Activated CD4-positive, alpha-beta T cell treated with anti-CD3 and anti-CD28 coated beads, Interleukin-2, amount 50 U/mL, for 1 hour (primary cell): ENCODE measurements at regions not wholly inside any gene's neighbourhood (a gene's known extent, or its start where the extent isn't known, plus 50 kb on each side); places are given as distances from the start of the nearest gene placed in this dataset.
"Not testable (repeated sequence)": the region's sequence is repeated elsewhere in the genome, so short reads cannot be mapped to it uniquely, and the experiment has no call there.

Experiments
- DNase-seq: peaks from one replicate; pipeline ENCODE4 v3.0.0-alpha.2; 2020

DNA sequence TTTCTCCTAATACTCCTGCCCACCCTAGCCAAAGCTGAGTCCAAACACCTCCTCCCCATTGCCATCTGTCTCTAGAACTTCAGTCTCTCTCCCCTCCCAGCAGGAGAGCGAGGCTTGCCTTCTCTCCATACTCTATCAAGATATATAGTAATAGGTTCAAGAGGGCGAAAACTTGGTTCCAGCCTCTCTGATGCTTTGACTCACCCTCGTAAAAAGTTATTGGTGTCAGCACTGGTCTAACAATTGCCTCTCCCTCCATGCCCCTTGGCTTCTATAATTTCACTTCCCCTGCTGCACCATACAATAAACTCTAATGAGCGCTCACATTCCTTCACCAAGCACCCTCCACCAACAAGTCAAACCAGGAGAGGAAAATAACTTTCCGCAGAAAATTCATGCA lies 797.3 kb downstream of the BCL11A start:
- DNase-seq: no peak

GRCh38 chr2:59754011-59754735 lies 799.3 kb downstream of the BCL11A start:
- DNase-seq: no peak

- no peak for DNase-seq
These were observed 800.9 kb downstream of the BCL11A start for GRCh38 chr2:59752512-59752911.

GRCh38 chr2:59752071-59752470 lies 801.4 kb downstream of the BCL11A start:
- no peak for DNase-seq

DNA sequence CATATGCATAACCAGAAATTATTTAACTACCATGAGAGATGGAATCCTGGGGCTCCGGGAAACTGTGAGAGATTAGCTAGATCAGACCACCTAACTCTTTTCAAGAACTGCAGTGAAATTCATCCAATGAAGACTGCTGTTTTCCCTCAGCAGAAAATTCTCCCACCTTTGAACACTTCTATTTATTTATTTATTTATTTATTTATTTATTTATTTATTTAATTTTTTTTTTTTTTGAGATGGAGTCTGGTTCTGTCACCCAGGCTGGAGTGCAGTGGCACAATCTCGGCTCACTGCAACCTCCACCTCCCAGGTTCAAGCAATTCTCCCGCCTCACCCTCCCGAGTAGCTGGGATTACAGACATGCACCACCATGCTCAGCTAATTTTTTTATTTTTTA lies 802.2 kb downstream of the BCL11A start:
- not testable (repeated sequence) for DNase-seq

- DNase-seq: no peak
These were observed 807.2 kb downstream of the BCL11A start for GRCh38 chr2:59746291-59746690.

- DNase-seq: no peak
These were observed 808.4 kb downstream of the BCL11A start for GRCh38 chr2:59745085-59745484.

DNA sequence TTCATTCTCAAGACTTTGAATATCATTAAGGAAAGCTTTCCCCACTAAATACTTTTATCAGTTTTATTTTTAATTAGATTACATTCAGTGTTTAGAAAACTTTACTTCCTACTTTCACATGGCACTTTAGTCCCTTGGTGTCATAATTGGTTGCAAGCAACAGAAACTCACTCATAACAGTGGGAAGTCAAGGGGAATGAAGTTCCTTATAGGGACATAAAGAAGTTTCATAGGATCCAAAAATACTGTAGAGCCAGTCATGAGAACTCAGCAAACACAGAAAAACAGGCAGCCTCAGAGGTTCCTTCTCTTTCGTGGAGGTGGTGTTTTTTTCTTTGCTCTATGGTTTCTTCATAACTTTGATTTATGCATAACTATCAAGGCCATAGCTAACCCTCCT lies 809.0 kb downstream of the BCL11A start:
- no peak for DNase-seq

- no peak for DNase-seq
These were observed 811.6 kb downstream of the BCL11A start for GRCh38 chr2:59741840-59742239.

- DNase-seq: no peak
These were observed 814.3 kb downstream of the BCL11A start for GRCh38 chr2:59739166-59739565.

DNA sequence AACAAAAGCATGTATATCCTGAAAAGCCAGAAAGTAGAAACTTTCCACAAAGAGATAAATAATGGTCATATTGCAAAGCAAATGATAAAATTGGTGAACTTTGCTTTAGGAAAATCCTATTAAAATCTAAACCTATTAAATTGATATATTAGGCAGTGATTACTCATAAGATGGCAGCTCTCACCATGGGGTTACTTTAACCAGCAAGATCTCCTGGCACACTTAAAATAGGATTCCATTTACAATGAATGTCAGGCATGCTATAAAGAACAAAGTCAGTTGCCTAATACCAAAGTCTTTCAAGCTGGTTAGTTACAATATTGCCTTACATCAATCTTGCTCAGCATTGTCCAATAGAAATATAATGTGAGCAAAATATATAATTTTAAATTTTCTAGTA lies 816.2 kb downstream of the BCL11A start:
- DNase-seq: no peak

- no peak for DNase-seq
These were observed 818.7 kb downstream of the BCL11A start for GRCh38 chr2:59734743-59735142.

GRCh38 chr2:59733970-59734369 lies 819.5 kb downstream of the BCL11A start:
- no peak for DNase-seq

DNA sequence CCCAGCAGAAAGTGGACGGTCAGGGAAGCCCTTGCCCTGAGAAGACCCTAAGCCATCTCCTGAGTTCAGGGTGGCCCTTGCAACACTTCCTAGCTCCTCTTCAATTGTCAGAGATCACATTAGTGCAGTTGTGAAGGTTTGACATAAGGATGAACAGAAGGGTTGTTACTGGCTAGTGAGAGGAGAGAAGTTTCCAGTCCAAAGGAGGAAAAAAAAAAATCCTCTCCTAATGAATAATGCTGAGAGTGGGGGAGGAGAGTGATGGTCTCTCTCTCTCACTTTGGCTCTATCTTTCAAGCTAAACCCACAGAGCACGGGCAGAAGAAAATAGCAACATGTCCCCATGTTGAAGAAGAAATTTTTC lies 819.9 kb downstream of the BCL11A start:
- no peak for DNase-seq

DNA sequence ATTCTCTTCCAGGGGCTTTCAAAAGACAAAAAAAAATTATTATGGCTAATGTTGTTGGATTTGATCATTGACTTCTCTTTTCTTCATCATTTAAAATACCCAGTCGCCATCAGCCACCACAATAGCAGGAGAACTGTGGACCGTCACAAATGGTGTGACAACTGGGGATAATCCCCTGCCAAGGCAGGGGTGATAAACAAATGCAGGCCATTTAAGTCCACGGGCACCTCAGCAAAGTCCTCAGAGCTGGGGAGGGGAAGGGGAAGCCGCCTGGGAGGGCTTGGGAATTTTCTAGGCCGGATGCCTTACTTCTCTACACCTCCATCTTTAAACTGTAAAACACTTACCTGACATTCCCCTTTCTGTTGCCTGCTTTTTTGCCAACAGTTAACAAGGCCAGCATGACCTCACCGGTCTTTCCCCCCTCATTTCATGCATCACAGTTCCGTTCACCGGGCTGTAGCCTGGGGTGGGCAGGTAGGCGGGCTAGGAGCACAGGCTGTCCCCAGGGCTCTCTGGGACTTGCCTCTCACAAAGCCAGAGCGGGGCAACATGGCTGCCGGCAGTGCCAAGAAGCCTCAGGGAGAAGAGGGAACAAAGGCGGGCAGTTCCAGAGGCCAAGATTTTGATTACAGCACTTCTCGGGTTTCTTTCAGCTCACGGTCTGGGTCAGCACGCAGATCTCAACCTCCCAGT lies 820.4 kb downstream of the BCL11A start:
- DNase-seq: no peak

DNA sequence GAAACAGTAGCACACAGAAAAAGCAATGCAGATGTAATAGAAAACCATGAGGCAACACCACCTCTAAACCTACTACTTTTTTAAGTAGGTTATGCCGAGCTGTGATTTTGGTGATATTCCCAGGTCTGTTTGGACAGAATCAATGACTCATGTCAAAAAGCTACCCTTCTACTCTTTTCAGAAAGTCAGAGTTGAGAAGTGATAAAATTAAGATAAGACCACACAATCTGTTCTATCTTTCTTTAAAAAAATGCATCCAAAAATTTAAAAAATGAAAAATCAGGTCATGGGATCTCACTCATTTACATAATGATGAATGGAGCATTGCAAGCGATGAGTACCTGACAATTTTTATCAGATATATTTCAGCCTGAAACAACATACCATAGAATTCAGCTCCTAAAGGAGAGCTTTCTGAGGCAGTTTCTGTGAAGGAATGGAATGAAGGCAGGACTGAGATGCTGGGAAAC lies 826.3 kb downstream of the BCL11A start:
- DNase-seq: no peak

DNA sequence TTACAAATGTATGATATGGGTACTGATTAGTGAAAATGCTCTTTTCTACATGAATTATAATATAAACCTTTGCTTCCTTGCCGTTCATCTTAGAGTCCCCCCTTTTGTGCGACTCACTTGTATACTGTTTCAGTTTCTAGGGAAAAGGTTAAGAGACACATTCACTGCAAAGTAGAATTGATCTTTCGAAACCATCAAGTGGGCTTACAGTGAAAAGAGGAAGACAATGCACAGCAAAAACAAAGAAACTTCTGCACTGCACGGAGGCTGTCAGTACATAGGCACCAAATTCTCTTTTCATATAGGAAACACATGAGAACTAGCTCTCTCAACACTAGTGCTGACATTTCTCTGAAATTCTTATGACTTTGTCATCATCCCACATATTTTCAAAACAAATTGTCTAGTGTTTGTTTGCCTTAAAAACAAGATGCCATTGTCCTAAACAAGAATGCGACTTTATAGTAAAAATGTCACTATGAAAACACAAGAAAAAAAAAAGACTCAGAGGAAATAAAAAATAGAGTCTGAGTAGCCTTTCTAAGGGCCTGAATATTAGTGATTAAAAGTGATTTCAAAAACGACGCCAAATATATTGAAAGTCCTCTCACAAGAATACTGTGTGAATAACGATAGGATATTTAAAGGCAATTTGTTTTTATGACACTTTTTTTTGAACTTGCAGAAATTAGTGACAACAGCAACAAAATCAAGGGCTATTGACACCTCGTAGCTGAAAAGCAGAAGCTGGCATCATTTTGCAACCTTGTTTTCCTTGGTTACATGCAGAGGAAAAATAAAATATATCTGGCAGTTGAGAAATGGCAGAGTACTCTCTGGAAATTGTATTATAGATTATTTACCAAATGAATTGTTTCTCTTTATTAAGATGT lies 827.0 kb downstream of the BCL11A start:
- DNase-seq: no peak

DNA sequence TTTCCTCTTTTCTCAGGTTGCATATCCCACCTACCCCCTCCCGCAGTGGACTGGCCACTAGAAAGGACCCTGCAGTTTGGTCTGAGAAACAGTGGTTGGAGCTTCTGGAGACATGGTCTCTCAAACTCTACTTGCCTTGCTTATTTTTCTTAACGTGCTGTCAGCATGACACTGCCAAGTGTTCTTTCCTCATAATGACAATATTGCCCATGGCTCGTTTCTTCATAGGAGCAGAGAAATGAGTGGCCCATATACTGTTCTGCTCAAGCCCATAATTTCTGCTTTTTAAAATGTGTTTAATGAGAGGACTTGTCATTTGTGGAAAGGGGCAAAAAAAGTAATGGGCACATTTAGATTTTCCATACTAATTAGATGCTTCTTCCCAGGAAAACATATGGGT lies 828.7 kb downstream of the BCL11A start:
- no peak for DNase-seq

GRCh38 chr2:59720296-59720866 lies 833.1 kb downstream of the BCL11A start:
- DNase-seq: no peak

DNA sequence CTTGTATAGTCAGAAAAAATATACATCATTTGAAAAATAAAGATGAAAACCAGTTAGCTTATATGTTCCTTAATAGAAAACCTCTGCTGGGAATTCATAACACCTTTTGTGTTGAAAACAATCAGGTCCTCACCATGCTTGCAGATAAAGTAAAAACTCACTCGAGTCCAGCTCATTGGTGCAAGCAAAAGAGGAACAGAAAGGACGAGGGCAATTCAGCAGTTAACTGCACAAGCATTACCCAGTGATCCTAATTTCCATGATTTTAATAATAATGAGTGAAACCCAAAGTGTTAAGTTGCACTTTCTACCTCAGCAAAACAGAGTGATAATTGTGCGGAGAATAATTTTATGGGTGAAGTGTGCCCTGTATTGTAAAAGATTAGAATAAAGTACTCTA lies 839.9 kb downstream of the BCL11A start:
- no peak for DNase-seq

DNA sequence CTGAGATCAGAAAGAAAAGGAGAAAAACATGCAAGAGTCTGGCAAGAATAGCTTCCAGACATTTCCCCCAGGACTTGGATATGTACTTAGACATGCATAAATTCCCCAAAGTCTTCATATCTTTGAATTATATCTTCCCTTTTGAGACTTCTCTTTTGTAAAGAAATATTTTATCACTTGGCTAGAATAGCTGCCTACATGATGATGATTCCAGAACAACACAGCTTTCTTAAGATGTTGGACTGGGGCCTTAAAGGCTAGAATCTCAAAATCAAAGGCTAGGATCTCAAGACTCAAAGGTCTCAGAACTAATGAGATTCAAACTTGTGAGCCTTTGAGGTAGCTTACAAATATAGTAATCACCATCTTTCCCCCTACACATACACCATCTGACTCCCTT lies 842.3 kb downstream of the BCL11A start:
- no peak for DNase-seq

- DNase-seq: no peak
These were observed 846.7 kb downstream of the BCL11A start for GRCh38 chr2:59706729-59707128.

- no peak for DNase-seq
These were observed 849.7 kb downstream of the BCL11A start for GRCh38 chr2:59703796-59704195.
